Lung (tissue), 11 donors: ENCODE measurements at regions not wholly inside any gene's neighbourhood (a gene's known extent, or its start where the extent isn't known, plus 50 kb on each side); places are given as distances from the start of the nearest gene placed in this dataset.

ENCODE experiments used
- ATAC-seq: fragments of 200-7000 bp; cut with Tn5 transposase; one replicate; pipeline ENCODE4 v1.9.1; 2020; ENCODE audit warnings: moderate number of reproducible peaks; ENCODE audit not compliant: insufficient read depth, low FRiP score
- DNase-seq, 3 donors: peaks; one replicate each; pipeline ENCODE4 v3.0.0-alpha.2; 2013 to 2017
- H3K27ac ChIP-seq, 2 donors: one replicate each; pipeline ENCODE4 v1.5.1; 2013; ENCODE audit warnings: mild to moderate bottlenecking in 2 of 2, moderate library complexity in 2 of 2, control low read depth in 1 of 2, inconsistent platforms in 1 of 2, low read depth in 1 of 2, low read length in 1 of 2
- H3K27me3 ChIP-seq, 3 donors: one replicate each; pipeline ENCODE4 v1.5.1; 2013; ENCODE audit warnings: low read length in 2 of 3; ENCODE audit not compliant: control insufficient read depth in 3 of 3, insufficient read depth in 3 of 3
- H3K36me3 ChIP-seq, 4 donors: one replicate each; pipeline ENCODE4 v1.5.1; 2013; ENCODE audit warnings: low read length in 4 of 4, mild to moderate bottlenecking in 1 of 4, moderate library complexity in 1 of 4; ENCODE audit not compliant: control insufficient read depth in 4 of 4, insufficient read depth in 4 of 4
- H3K4me1 ChIP-seq, 5 donors: one replicate each; pipeline ENCODE4 v1.5.1; 2013; ENCODE audit warnings: low read length in 5 of 5, mild to moderate bottlenecking in 2 of 5, moderate library complexity in 1 of 5; ENCODE audit not compliant: control insufficient read depth in 5 of 5, insufficient read depth in 5 of 5
- H3K4me3 ChIP-seq: one replicate; pipeline ENCODE4 v1.5.1; 2013; ENCODE audit warnings: mild to moderate bottlenecking, control low read depth, moderate library complexity
- H3K9ac ChIP-seq, 2 donors: one replicate each; pipeline ENCODE4 v1.5.1; 2013; ENCODE audit warnings: low read length in 2 of 2, control low read depth in 1 of 2; ENCODE audit not compliant: insufficient read depth in 1 of 2
- H3K9me3 ChIP-seq, 4 donors: one replicate each; pipeline ENCODE4 v1.5.1; 2013; ENCODE audit warnings: low read length in 3 of 4, mild to moderate bottlenecking in 1 of 4, moderate library complexity in 1 of 4; ENCODE audit not compliant: control insufficient read depth in 4 of 4, insufficient read depth in 3 of 4
- CTCF ChIP-seq: IDR thresholded peaks from 2 replicates; pipeline ENCODE4 v1.5.1; 2012; ENCODE audit warnings: mild to moderate bottlenecking; ENCODE audit errors: control extremely low read depth, extremely low read depth
- WGBS, 2 donors: extraction: QIAGEN DNeasy Blood & Tissue Kit; methylation state at CpG; one replicate each; pipeline ENCODE4 v1.1.7; 2013; 5-methylcytosine and 5-hydroxymethylcytosine counted together
- donor health status: control.
- donor health status: control.
- donor health status: Bipolar disorder and iron deficiency.
- donor health status: healthy.
- donor health status: DM: yes; HTN: yes; CAD: no.

DNA sequence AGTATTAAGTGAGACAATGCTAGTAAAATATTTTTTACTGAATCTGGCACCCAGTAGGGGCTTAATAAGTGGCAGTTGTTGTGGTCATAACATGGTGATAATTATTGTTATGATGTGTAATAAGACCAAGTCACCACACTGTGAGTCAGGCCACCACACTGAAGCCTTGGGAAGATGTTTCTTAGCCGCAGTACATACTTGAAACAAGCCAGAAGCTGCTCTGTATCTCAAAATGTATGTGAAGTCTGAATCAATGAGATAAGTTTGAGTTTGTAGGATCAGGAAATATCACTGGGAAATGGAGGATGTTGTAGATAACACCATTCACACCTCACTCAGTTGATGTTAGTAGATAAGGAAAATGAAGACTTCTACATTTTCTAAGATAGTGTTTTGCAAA, 51.3 kb upstream of the PTPN3 start:
- H3K9me3 ChIP-seq: peaks cover 0 to 8% (median 0%) of the 10 kb centered on the region in 4 donors
- no peaks in the 10 kb centered on the region for H3K4me1 ChIP-seq
- H3K27me3 ChIP-seq: peaks cover 0 to 4% (median 0%) of the 10 kb centered on the region in 3 donors
- 39 to 61% methylated on average over 1 of the region's 1 CpG for WGBS, 2 donors
- TF ChIP-seq CTCF: no peak
- ATAC-seq (no peak), DNase-seq (no peak)
- H3K4me3 ChIP-seq: no peak overlapping the region
- H3K36me3 ChIP-seq: no peaks in the 10 kb centered on the region
- no peak overlapping the region for H3K27ac ChIP-seq
- H3K9ac ChIP-seq: no peak overlapping the region

- H3K27ac ChIP-seq: no peak overlapping the region
- H3K4me3 ChIP-seq: no peak overlapping the region
- no peak for DNase-seq
- no peak for TF ChIP-seq CTCF
- peaks cover 0 to 4% (median 0%) of the 10 kb centered on the region in 3 donors for H3K27me3 ChIP-seq
- no peaks in the 10 kb centered on the region for H3K4me1 ChIP-seq
- H3K36me3 ChIP-seq: no peaks in the 10 kb centered on the region
- H3K9me3 ChIP-seq: peaks cover 0 to 8% (median 0%) of the 10 kb centered on the region in 4 donors
- ATAC-seq: no peak
- H3K9ac ChIP-seq: no peak overlapping the region
Measured at GRCh38 chr9:109551651-109552050, 53.5 kb upstream of the PTPN3 start.

- H3K9me3 ChIP-seq: no peaks in the 10 kb centered on the region
Measured at GRCh38 chr9:109555215-109555614, 57.1 kb upstream of the PTPN3 start.

More at GRCh38 chr9:109555215-109555614, 57.1 kb upstream of the PTPN3 start:
- Histone ChIP-seq H3K36me3 (no peaks in the 10 kb centered on the region), H3K27ac (no peak overlapping the region), H3K4me3 (no peak overlapping the region), H3K9ac (no peak overlapping the region), H3K4me1 (no peaks in the 10 kb centered on the region), H3K27me3 (peaks cover 0 to 4% (median 0%) of the 10 kb centered on the region in 3 donors)
- no peak for TF ChIP-seq CTCF
- ATAC-seq: no peak
- WGBS, 2 donors: 76 to 81% methylated on average over 4 of the region's 4 CpGs
- no peak for DNase-seq
